HCT116 (cell line): ENCODE measurements at regions not wholly inside any gene's neighbourhood (a gene's known extent, or its start where the extent isn't known, plus 50 kb on each side); places are given as distances from the start of the nearest gene placed in this dataset.

Experiments
- ATAC-seq: fragments of 200-7000 bp; cut with Tn5 transposase; 2 replicates; pipeline ENCODE4 v1.9.1; 2020; ENCODE audit warnings: mild to moderate bottlenecking, moderate library complexity
- BruUV-seq: library from RNA; stranded (reverse); fragments of 400-500 nt; replicated peaks from 2 replicates; lab custom pipeline; 2021; lab: Mats Ljungman, UMichigan
- CTCF ChIA-PET: fragments of 300-600 bp; sonication (Branson Sonifier 250); formaldehyde crosslinking; loops from one replicate; lab custom pipeline; 2021; ENCODE audit warnings: antibody characterized with exemption; lab: Charles Lee
- POLR2A ChIA-PET: fragments of 300-600, 350-600 bp; sonication (Branson Sonifier 250); formaldehyde crosslinking; loops from one replicate; lab custom pipeline; 2021; ENCODE audit warnings: antibody characterized with exemption; lab: Charles Lee
- RAD21 ChIA-PET, 2 experiments: fragments of 300-600 bp; sonication (Branson Sonifier 250); formaldehyde crosslinking; loops; one replicate each; lab custom pipeline; 2023; ENCODE audit warnings: low total read pairs in 2 of 2; ENCODE audit not compliant: uncharacterized antibody in 2 of 2, unreplicated experiment in 2 of 2, low non-redundant PET in 1 of 2; lab: Charles Lee
- DNase-seq: peaks from one replicate; pipeline ENCODE4 v3.0.0-alpha.2; 2010; ENCODE audit warnings: low read depth, low spot score
- H2AFZ ChIP-seq: fragments of 200-600 bp; shearing (Covaris generic), sonication (generic); 2 replicates; pipeline ENCODE4 v1.6.1; 2017; ENCODE audit warnings: low read depth, mixed run types, mixed read lengths, antibody characterized with exemption, low read length; ENCODE audit not compliant: poor library complexity, severe bottlenecking
- H3K27ac ChIP-seq: 2 replicates; pipeline ENCODE4 v1.5.1; 2012; ENCODE audit warnings: low read depth, low read length
- H3K27me3 ChIP-seq: fragments of 200-600 bp; sonication (generic); 2 replicates; pipeline ENCODE4 v1.6.1; 2016; ENCODE audit warnings: mixed run types, low read length, mixed read lengths; ENCODE audit not compliant: insufficient read depth
- H3K36me3 ChIP-seq, 2 experiments: fragments of 200-500 bp in 1 of 2; fragments of 200-600 bp in 1 of 2; sonication (Bioruptor generic) in 1 of 2; sonication (generic) in 1 of 2; 2 replicates each; pipeline versions ENCODE4 v1.5.1 to v1.6.1; 2014 to 2016; ENCODE audit warnings: low read length in 2 of 2, inconsistent platforms in 1 of 2, mixed read lengths in 1 of 2, mixed run types in 1 of 2; ENCODE audit not compliant: insufficient read depth in 2 of 2, control insufficient read depth in 1 of 2
- H3K4me1 ChIP-seq, 2 experiments: fragments of 200-600 bp in 1 of 2; sonication (generic) in 1 of 2; 2 replicates each; pipeline versions ENCODE4 v1.5.1 to v1.6.1; 2012 to 2017; ENCODE audit warnings: low read length in 2 of 2, inconsistent platforms in 1 of 2, mild to moderate bottlenecking in 1 of 2, mixed read lengths in 1 of 2, mixed run types in 1 of 2, moderate library complexity in 1 of 2; ENCODE audit not compliant: insufficient read depth in 2 of 2, control insufficient read depth in 1 of 2
- H3K4me2 ChIP-seq: fragments of 200-600 bp; sonication (generic); 2 replicates; pipeline ENCODE4 v1.6.1; 2017; ENCODE audit warnings: mixed run types, low read length, mixed read lengths
- H3K4me3 ChIP-seq, 2 experiments: fragments of 200-600 bp in 1 of 2; sonication (generic) in 1 of 2; replicated peaks in 1 of 2; 2 replicates each; pipeline ENCODE4 v1.5.1; 2011 to 2016; ENCODE audit warnings: low read length in 2 of 2, control low read depth in 1 of 2, low read depth in 1 of 2, mild to moderate bottlenecking in 1 of 2, mixed read lengths in 1 of 2, mixed run types in 1 of 2
- H3K79me2 ChIP-seq: fragments of 200-600 bp; sonication (generic); 2 replicates; pipeline ENCODE4 v1.6.1; 2017; ENCODE audit warnings: mild to moderate bottlenecking, mixed run types, low read length, moderate library complexity, mixed read lengths; ENCODE audit not compliant: insufficient read depth
- H3K9ac ChIP-seq: fragments of 200-600 bp; sonication (generic); 2 replicates; pipeline ENCODE4 v1.6.1; 2016; ENCODE audit warnings: low read length, mixed read lengths
- H3K9me2 ChIP-seq: fragments of 200-600 bp; sonication (generic), shearing (Covaris generic); 2 replicates; pipeline ENCODE4 v1.6.1; 2017; ENCODE audit warnings: mixed run types, mild to moderate bottlenecking, moderate library complexity; ENCODE audit not compliant: insufficient read depth
- H3K9me3 ChIP-seq, 2 experiments: fragments of 200-500 bp in 1 of 2; fragments of 200-600 bp in 1 of 2; sonication (Bioruptor generic) in 1 of 2; sonication (generic) in 1 of 2; 2 replicates each; pipeline ENCODE4 v1.6.1; 2014 to 2017; ENCODE audit warnings: low read length in 2 of 2, mixed read lengths in 2 of 2, inconsistent platforms in 1 of 2, low read depth in 1 of 2, mild to moderate bottlenecking in 1 of 2, mixed run types in 1 of 2, moderate library complexity in 1 of 2; ENCODE audit not compliant: control insufficient read depth in 1 of 2, insufficient read depth in 1 of 2
- H4K20me1 ChIP-seq: fragments of 200-600 bp; sonication (generic), shearing (Covaris generic); 2 replicates; pipeline ENCODE4 v1.6.1; 2017; ENCODE audit warnings: mixed run types, mild to moderate bottlenecking, moderate library complexity; ENCODE audit not compliant: insufficient read depth
- ATF3 ChIP-seq: IDR thresholded peaks from 2 replicates; pipeline ENCODE4 v1.6.1; 2012
- CBX3 ChIP-seq: IDR thresholded peaks from 2 replicates; pipeline ENCODE4 v1.6.1; 2012; ENCODE audit warnings: low read depth
- CTCF ChIP-seq, 3 experiments: fragments of 200-600 bp in 1 of 3; sonication (generic) in 1 of 3; IDR thresholded peaks in 2 of 3; conservative IDR thresholded peaks in 1 of 3; 2 replicates each; pipeline ENCODE4 v1.5.1; 2012 to 2017; ENCODE audit warnings: low read depth in 2 of 3, low read length in 2 of 3, antibody characterized with exemption in 1 of 3, borderline replicate concordance in 1 of 3, control low read depth in 1 of 3, mild to moderate bottlenecking in 1 of 3, mixed read lengths in 1 of 3, mixed run types in 1 of 3, moderate library complexity in 1 of 3; ENCODE audit not compliant: insufficient read depth in 1 of 3
- ELF1 ChIP-seq: IDR thresholded peaks from 2 replicates; pipeline ENCODE4 v1.6.1; 2012; ENCODE audit warnings: low read depth, borderline replicate concordance
- FOSL1 ChIP-seq: IDR thresholded peaks from 2 replicates; pipeline ENCODE4 v1.6.1; 2012; ENCODE audit warnings: low read depth
- POLR2A ChIP-seq: IDR thresholded peaks from 2 replicates; pipeline ENCODE4 v1.7.0; 2011; ENCODE audit warnings: borderline replicate concordance; ENCODE audit not compliant: insufficient read depth, insufficient read length; ENCODE audit errors: extremely low read depth
- POLR2AphosphoS5 ChIP-seq: IDR thresholded peaks from 2 replicates; pipeline ENCODE4 v1.6.1; 2011; ENCODE audit warnings: mild to moderate bottlenecking, low read depth, low read length, moderate library complexity
- RAD21 ChIP-seq: IDR thresholded peaks from 2 replicates; pipeline ENCODE4 v1.6.1; 2012; ENCODE audit warnings: low read depth, mild to moderate bottlenecking
- SIN3A ChIP-seq: IDR thresholded peaks from 2 replicates; pipeline ENCODE4 v1.6.1; 2012; ENCODE audit warnings: low read depth
- SRF ChIP-seq: IDR thresholded peaks from 2 replicates; pipeline ENCODE4 v1.6.1; 2012; ENCODE audit warnings: low read depth
- YY1 ChIP-seq: IDR thresholded peaks from 2 replicates; pipeline ENCODE4 v1.6.1; 2011; ENCODE audit warnings: low read length, low read depth, moderate library complexity, mild to moderate bottlenecking; ENCODE audit not compliant: insufficient replicate concordance; ENCODE audit errors: extremely low read depth
- ZBTB33 ChIP-seq: IDR thresholded peaks from 2 replicates; pipeline ENCODE4 v1.6.1; 2011; ENCODE audit warnings: mild to moderate bottlenecking, low read length, moderate library complexity; ENCODE audit not compliant: insufficient replicate concordance; ENCODE audit errors: extremely low read depth
- ZFX ChIP-seq: fragments of 450-650 bp; IDR thresholded peaks from 2 replicates; pipeline ENCODE4 v1.6.1; 2017
- ZNF274 ChIP-seq: fragments of 200-500 bp; sonication (Bioruptor generic); IDR thresholded peaks from 2 replicates; pipeline ENCODE4 v1.6.1; 2014; ENCODE audit warnings: mild to moderate bottlenecking, low read depth, low read length, inconsistent platforms
- intact Hi-C: fragments of 100-400 bp; cut with micrococcal nuclease; formaldehyde crosslinking; loops from 2 replicates; pipeline ENCODE4 v1.10.0; 2022

GRCh38 chr2:51997571-51997970, 965.6 kb upstream of the NRXN1 start:
- H3K27me3 ChIP-seq = no peaks in the 10 kb centered on the region
- no peaks in the 10 kb centered on the region for H3K9me3 ChIP-seq
- intact Hi-C loops = no loop called here
- no peak overlapping the region for H3K4me2 ChIP-seq
- no peaks in the 10 kb centered on the region for H3K9me2 ChIP-seq
- H3K27ac ChIP-seq = no peak overlapping the region
- ChIA-PET RAD21 (no interaction called here), POLR2A (no interaction called here), CTCF (no interaction called here)
- peaks cover 0 to 8% of the 10 kb centered on the region in 2 experiments; a peak in 1 of 4 replicates for H3K4me1 ChIP-seq
- no TSS peak for BruUV-seq
- no peaks in the 10 kb centered on the region for H4K20me1 ChIP-seq
- no peak for ATAC-seq
- H3K4me3 ChIP-seq = no peak overlapping the region
- H3K79me2 ChIP-seq = no peaks in the 10 kb centered on the region
- no peaks in the 10 kb centered on the region for H3K36me3 ChIP-seq
- TF ChIP-seq RAD21 = peak; percentile 34; the same call in 1 of the 2 replicates
- TF ChIP-seq ELF1 = no peak
- TF ChIP-seq CTCF (IDR thresholded peaks at IDR 0.05 in 2 of 3, conservative IDR thresholded peaks at IDR 0.05 in 1 of 3; ENCODE audit: borderline replicate concordance in 1 of 3, insufficient read depth in 1 of 3, low read depth in 2 of 3, low read length in 2 of 3) = peak; percentile 3 to 22 (median 8); a peak in 1 of 6 replicates
- no peak for TF ChIP-seq SIN3A
- TF ChIP-seq FOSL1 = no peak
- H3K9ac ChIP-seq = no peak overlapping the region
- no peak overlapping the region for H2AFZ ChIP-seq
- peak; percentile 3 for DNase-seq

- ChIA-PET CTCF (no interaction called here), POLR2A (no interaction called here), RAD21 (no interaction called here)
- H3K4me2 ChIP-seq = no peak overlapping the region
- H3K9me3 ChIP-seq = no peaks in the 10 kb centered on the region
- H3K27ac ChIP-seq = no peak overlapping the region
- no peaks in the 10 kb centered on the region for H3K79me2 ChIP-seq
- DNase-seq = no peak
- no peak for ATAC-seq
- no peak overlapping the region for H2AFZ ChIP-seq
- BruUV-seq = no TSS peak
- no peak overlapping the region for H3K4me3 ChIP-seq
- no peaks in the 10 kb centered on the region for H3K9me2 ChIP-seq
- H3K9ac ChIP-seq = no peak overlapping the region
- H3K36me3 ChIP-seq = no peaks in the 10 kb centered on the region
- peaks cover 0 to 8% of the 10 kb centered on the region in 2 experiments; a peak in 1 of 4 replicates for H3K4me1 ChIP-seq
- intact Hi-C loops = no loop called here
- no peak for TF ChIP-seq CTCF (IDR thresholded peaks at IDR 0.05 in 2 of 3, conservative IDR thresholded peaks at IDR 0.05 in 1 of 3; ENCODE audit: borderline replicate concordance in 1 of 3, insufficient read depth in 1 of 3, low read depth in 2 of 3, low read length in 2 of 3)
- TF ChIP-seq ZBTB33 = no peak
- no peak for TF ChIP-seq ELF1
- TF ChIP-seq CBX3 = no peak
- no peak for TF ChIP-seq ZFX
- TF ChIP-seq SRF = no peak
- TF ChIP-seq ZNF274 = no peak
- TF ChIP-seq POLR2A = no peak
- TF ChIP-seq ATF3 = no peak
- no peak for TF ChIP-seq POLR2AphosphoS5
- no peak for TF ChIP-seq YY1
- no peaks in the 10 kb centered on the region for H3K27me3 ChIP-seq
- H4K20me1 ChIP-seq = no peaks in the 10 kb centered on the region
Measured at GRCh38 chr2:51995293-51995692, 963.4 kb upstream of the NRXN1 start.
